MG63 (cell line): ENCODE measurements at regions not wholly inside any gene's neighbourhood (a gene's known extent, or its start where the extent isn't known, plus 50 kb on each side); places are given as distances from the start of the nearest gene placed in this dataset.
"Not testable (repeated sequence)": the region's sequence is repeated elsewhere in the genome, so short reads cannot be mapped to it uniquely, and the experiment has no call there.

ENCODE experiments used
- DNase-seq: peaks from one replicate; pipeline ENCODE4 v3.0.0-alpha.2; 2020
- H3K27me3 ChIP-seq: fragments of 250-450 bp; sonication (Bioruptor Pico); 2 replicates; pipeline ENCODE4 v1.5.1; 2020; ENCODE audit warnings: mild to moderate bottlenecking, moderate library complexity
- H3K36me3 ChIP-seq: fragments of 250-450 bp; sonication (Bioruptor Pico); 2 replicates; pipeline ENCODE4 v1.5.1; 2020; ENCODE audit warnings: mild to moderate bottlenecking, moderate library complexity
- H3K4me3 ChIP-seq: fragments of 250-450 bp; sonication (Bioruptor Pico); 2 replicates; pipeline ENCODE4 v1.5.1; 2020; ENCODE audit warnings: mild to moderate bottlenecking, moderate library complexity
- H3K9me3 ChIP-seq: fragments of 250-450 bp; sonication (Bioruptor Pico); 2 replicates; pipeline ENCODE4 v1.5.1; 2020; ENCODE audit warnings: mild to moderate bottlenecking, moderate library complexity

GRCh38 chr22:46026899-46027210 lies 49.9 kb upstream of the WNT7B start:
- Histone ChIP-seq H3K36me3 (no peaks in the 10 kb centered on the region), H3K4me3 (no peak overlapping the region), H3K9me3 (no peaks in the 10 kb centered on the region), H3K27me3 (no peaks in the 10 kb centered on the region)
- no peak for DNase-seq

DNA sequence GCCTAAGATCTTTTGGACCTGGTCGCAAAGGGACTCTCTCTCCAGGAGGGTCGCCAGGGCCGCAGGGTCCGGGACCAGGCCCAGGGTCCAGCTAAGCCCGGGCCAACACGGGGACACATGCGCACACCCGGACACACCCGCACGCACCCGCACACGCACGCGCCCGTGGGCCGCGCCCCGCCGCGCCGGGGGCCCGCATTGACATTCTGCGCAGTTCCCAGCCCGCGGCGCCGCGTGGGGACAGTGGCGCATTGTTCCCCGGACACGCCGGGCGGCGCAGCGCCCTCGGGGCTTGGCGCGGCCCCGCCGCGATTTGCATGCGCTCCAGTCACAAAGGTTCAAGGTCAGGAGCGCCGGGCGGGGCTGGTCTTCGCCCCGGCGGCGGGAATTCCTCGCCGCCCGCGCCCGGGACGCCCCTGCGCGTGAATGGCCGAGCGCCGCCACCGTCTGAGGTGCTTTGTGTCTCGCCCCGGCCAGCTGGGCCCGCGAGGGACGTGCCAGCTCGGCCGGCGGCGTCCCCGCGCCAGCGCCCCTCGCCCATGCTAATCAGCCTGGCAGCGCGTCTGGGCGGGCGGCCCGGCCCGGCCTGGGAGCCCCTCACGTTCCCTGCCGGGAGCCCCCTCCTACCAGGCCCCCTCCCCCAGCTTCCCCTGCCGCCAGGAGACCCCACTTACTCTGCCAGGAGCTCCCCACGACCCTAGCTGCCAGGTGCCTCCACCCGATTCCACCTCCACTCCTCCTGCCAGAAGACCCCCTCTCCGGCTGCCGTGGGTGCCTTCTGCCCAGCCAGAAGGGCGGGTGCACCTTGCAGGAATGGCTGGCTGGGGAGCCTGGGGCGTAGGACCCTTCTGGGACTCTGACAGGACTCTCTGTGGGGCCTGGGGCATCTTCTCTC lies 50.5 kb upstream of the WNT7B start:
- H3K4me3 ChIP-seq: no peak overlapping the region
- no peaks in the 10 kb centered on the region for H3K9me3 ChIP-seq
- H3K36me3 ChIP-seq: no peaks in the 10 kb centered on the region
- no peaks in the 10 kb centered on the region for H3K27me3 ChIP-seq
- no peak for DNase-seq

- Histone ChIP-seq H3K27me3 (no peaks in the 10 kb centered on the region), H3K9me3 (no peaks in the 10 kb centered on the region), H3K36me3 (no peaks in the 10 kb centered on the region), H3K4me3 (no peak overlapping the region)
- DNase-seq: no peak
These were observed 51.4 kb upstream of the WNT7B start for GRCh38 chr22:46028106-46028991.

GRCh38 chr22:46029036-46029435 lies 52.1 kb upstream of the WNT7B start:
- DNase-seq: no peak
- Histone ChIP-seq H3K4me3 (no peak overlapping the region), H3K9me3 (no peaks in the 10 kb centered on the region)

GRCh38 chr22:46029574-46030200 lies 52.7 kb upstream of the WNT7B start:
- H3K27me3 ChIP-seq: no peaks in the 10 kb centered on the region
- H3K36me3 ChIP-seq: no peaks in the 10 kb centered on the region
- DNase-seq: no peak
- no peak overlapping the region for H3K4me3 ChIP-seq
- no peaks in the 10 kb centered on the region for H3K9me3 ChIP-seq

More at GRCh38 chr22:46029036-46029435, 52.1 kb upstream of the WNT7B start:
- H3K27me3 ChIP-seq: no peaks in the 10 kb centered on the region
- no peaks in the 10 kb centered on the region for H3K36me3 ChIP-seq

DNA sequence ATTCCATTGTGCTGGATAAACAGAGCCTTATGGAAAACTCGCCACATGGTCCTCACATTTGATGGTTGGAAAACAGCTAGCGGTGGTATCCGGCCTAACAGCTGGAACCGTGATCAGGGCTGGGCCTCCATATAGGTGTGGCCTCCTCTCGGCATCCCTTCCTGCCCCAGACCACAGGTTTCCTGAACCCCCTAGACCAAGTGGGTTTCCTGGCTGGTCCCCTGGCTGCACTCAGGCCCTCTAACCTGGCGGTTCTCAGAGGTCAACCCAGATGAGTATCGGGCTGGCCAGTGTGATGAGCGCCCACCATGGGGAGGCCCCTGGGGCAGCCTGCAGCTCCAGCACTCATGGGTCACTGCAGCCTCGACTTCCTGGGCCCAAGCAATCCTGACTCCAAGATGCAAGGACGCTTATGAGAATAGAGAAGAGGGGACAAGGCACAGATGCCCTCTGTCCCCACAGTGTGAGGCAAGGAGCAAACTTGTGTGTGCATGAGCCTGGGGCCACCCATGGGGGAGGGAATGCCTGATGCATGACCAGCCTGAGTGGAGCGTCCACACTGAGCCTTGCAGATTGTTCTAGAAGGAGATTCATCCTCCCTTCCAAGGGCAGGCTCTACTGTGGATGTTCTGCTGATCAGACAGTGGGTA lies 53.4 kb upstream of the WNT7B start:
- Histone ChIP-seq H3K36me3 (no peaks in the 10 kb centered on the region), H3K9me3 (no peaks in the 10 kb centered on the region), H3K27me3 (no peaks in the 10 kb centered on the region), H3K4me3 (no peak overlapping the region)
- no peak for DNase-seq

DNA sequence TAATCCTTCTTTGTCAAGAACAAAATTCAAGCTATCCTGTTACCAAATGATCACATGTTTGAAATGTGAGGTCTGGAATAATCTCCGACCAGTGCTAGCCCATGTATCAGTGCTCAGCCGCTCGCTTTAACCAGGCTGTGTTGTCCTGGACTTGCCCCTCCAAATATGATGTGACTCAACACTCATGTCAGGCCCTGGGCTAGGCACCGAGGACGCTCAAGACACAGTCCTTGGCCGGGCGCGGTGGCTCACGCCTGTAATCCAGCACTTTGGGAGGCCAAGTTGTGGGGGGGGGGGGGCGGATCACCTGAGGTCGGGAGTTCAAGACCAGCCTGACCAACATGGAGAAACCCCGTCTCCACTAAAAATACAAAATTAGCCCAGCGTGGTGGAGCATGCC lies 54.1 kb upstream of the WNT7B start:
- Histone ChIP-seq H3K27me3 (no peaks in the 10 kb centered on the region), H3K9me3 (no peaks in the 10 kb centered on the region), H3K4me3 (no peak overlapping the region), H3K36me3 (no peaks in the 10 kb centered on the region)
- DNase-seq: no peak

GRCh38 chr22:46031557-46031956 lies 54.6 kb upstream of the WNT7B start:
- no peak for DNase-seq
- H3K36me3 ChIP-seq: no peaks in the 10 kb centered on the region
- no peaks in the 10 kb centered on the region for H3K9me3 ChIP-seq
- no peak overlapping the region for H3K4me3 ChIP-seq
- no peaks in the 10 kb centered on the region for H3K27me3 ChIP-seq

GRCh38 chr22:46031965-46032851 lies 55.2 kb upstream of the WNT7B start:
- no peak overlapping the region for H3K4me3 ChIP-seq
- no peaks in the 10 kb centered on the region for H3K36me3 ChIP-seq
- no peaks in the 10 kb centered on the region for H3K9me3 ChIP-seq
- no peaks in the 10 kb centered on the region for H3K27me3 ChIP-seq
- DNase-seq: no peak

DNA sequence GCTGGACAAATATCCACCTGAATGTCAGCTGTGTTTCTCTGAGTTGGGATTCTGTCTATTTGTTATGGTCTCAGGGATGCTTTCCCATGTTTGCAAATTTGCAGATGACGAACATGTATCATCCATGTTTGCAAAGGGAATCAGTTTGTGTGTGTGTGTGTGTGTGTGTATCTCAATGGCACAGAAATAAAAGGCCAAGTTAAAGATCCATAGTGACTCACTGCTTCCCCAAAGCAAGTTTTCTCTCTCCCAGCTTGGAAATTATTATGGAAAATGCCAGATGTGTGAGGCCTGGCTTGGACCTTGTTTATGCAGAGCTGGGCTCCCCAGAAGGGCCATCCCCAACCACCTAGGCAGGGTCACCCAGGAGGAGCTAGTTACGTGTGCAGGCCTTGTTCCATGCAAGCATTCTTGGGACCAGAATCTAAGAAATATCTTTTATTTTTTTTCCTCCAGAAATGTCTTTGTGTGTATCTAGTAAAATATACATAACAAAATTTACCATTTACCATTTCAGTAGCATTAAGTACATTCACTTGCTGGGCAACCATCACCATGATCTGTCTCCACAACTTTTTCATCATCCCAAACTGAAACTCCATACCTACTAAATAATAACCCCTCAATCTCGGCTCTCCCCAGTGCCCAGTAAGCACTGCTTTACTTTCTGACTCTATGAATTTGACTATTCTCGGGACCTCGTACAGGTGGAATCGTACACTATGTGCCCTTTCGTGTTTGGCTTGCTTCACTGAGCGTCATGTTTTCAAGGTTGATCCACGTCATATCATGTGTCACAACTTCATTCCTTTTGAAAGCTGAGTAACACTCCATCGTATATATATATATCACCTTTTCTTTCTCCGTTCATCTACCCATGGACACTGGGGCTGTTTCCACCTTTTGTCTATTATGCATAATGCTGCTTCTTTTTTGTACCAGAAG lies 56.6 kb upstream of the WNT7B start:
- DNase-seq: no peak
- Histone ChIP-seq H3K9me3 (no peaks in the 10 kb centered on the region), H3K4me3 (no peak overlapping the region), H3K36me3 (no peaks in the 10 kb centered on the region), H3K27me3 (no peaks in the 10 kb centered on the region)

DNA sequence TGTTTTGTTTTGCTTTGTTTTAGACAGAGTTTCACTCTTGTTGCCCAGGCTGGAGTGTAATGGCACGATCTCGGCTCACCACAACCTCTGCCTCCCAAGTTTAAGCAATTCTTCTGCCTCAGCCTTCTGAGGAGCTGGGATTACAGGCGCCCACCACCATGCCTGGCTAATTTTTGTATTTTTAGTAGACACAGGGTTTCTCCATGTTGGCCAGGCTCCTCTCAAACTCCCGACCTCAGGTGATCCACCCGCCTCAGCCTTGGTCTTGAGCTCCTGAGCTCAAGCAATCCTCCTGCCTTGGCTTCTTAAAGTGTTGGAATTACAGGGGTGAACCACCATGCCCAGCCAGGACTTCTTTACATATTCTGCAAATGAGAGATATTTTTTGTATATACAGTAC lies 57.5 kb upstream of the WNT7B start:
- DNase-seq, H3K4me3 ChIP-seq, H3K9me3 ChIP-seq, H3K36me3 ChIP-seq, H3K27me3 ChIP-seq: not testable (repeated sequence)

- no peaks in the 10 kb centered on the region for H3K36me3 ChIP-seq
- DNase-seq: no peak
- no peaks in the 10 kb centered on the region for H3K27me3 ChIP-seq
- H3K9me3 ChIP-seq: no peaks in the 10 kb centered on the region
- H3K4me3 ChIP-seq: peak overlapping the region; percentile 55
These were observed 58.4 kb upstream of the WNT7B start for GRCh38 chr22:46035380-46035741.

DNA sequence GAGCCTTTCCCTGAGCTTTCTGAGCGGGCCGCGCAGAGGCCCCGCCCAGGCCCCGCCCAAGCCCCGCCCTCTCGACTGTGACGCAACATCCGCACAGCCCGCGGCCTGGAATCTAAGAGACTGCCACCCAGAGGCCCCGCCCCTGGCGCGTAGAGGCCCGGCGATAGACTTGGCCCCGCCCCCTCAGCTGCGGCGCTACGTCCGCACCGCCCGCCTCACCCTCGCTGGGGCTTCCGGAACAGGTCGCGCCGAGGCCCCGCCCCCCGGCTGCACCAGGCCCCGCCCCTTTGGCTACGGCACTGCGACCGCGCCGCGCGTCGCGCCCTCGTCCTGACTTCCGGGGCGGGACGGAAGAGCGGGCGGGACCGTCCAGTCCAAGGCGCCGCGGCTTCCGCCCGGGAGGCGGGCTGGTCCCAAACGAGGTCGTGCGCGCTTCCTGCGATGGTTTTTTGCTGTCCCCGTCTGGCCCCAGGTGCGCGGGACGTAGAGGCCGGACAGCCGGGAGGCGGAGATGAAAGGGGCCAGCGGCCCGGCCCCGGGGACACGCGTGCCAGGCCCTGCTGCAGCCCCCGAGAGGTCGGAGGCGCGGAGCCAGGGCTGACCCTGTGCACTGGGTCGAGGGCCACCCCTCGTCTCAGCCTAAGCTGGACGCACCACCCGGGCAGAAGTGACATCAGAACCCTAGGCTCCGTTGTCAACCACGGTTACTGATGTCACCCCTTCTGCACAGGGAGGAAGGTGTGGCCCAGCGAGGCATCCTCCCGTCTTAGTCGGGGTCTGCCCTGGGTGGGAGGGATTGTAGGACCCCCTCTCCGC lies 59.0 kb upstream of the WNT7B start:
- no peaks in the 10 kb centered on the region for H3K36me3 ChIP-seq
- DNase-seq: peak; percentile 98
- no peaks in the 10 kb centered on the region for H3K9me3 ChIP-seq
- H3K27me3 ChIP-seq: no peaks in the 10 kb centered on the region
- H3K4me3 ChIP-seq: peak overlapping the region; percentile 84

GRCh38 chr22:46036558-46037408 lies 59.8 kb upstream of the WNT7B start:
- Histone ChIP-seq H3K4me3 (peak overlapping the region; percentile 84), H3K36me3 (no peaks in the 10 kb centered on the region), H3K9me3 (no peaks in the 10 kb centered on the region), H3K27me3 (no peaks in the 10 kb centered on the region)
- DNase-seq: no peak
